Kidney epithelial cell (primary cell): ENCODE measurements at regions not wholly inside any gene's neighbourhood (a gene's known extent, or its start where the extent isn't known, plus 50 kb on each side); places are given as distances from the start of the nearest gene placed in this dataset.
A peak's percentile ranks its signal among the peaks of the same experiment; 100 is the strongest.

ENCODE experiments used
- DNase-seq: peaks from one replicate; pipeline ENCODE4 v3.0.0-alpha.2; 2010; ENCODE audit warnings: low read depth
- H3K27me3 ChIP-seq: 2 replicates; pipeline ENCODE4 v1.6.0; 2011; ENCODE audit warnings: low read length; ENCODE audit not compliant: control insufficient read depth, insufficient read depth
- H3K36me3 ChIP-seq: 2 replicates; pipeline ENCODE4 v1.5.1; 2011; ENCODE audit warnings: low read length; ENCODE audit not compliant: control insufficient read depth, insufficient read depth
- H3K4me3 ChIP-seq: 2 replicates; pipeline ENCODE4 v1.5.1; 2011; ENCODE audit warnings: low read depth, mild to moderate bottlenecking, control low read depth, low read length
- TF ChIP-seq, protein P1 (sequence below): IDR thresholded peaks from 2 replicates; pipeline ENCODE4 v1.5.1; 2011; ENCODE audit warnings: mild to moderate bottlenecking, moderate library complexity, low read length, control low read depth, inconsistent platforms; ENCODE audit not compliant: insufficient read depth, poor library complexity, severe bottlenecking

DNA sequence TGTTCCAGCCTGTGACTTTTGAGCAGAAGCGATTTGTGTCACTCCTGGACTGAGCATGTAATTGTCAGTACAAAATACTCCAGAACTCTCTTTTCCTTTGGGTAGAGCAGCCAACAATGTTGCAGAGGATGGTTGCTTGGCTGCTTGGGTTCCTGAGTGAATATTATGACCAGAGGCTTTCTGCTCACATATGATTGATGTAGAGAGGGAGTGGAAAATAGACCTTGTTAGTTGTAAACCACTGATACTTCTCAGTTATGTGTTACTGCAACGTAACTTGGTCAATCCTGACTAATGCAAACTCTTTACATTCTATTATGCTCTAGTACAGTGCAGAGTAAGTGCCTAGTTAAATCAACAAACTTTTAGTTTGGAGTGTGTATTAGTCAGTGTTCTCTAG lies 322.6 kb upstream of the KCNH8 start:
- no peak for DNase-seq
- TF ChIP-seq, protein P1, sequence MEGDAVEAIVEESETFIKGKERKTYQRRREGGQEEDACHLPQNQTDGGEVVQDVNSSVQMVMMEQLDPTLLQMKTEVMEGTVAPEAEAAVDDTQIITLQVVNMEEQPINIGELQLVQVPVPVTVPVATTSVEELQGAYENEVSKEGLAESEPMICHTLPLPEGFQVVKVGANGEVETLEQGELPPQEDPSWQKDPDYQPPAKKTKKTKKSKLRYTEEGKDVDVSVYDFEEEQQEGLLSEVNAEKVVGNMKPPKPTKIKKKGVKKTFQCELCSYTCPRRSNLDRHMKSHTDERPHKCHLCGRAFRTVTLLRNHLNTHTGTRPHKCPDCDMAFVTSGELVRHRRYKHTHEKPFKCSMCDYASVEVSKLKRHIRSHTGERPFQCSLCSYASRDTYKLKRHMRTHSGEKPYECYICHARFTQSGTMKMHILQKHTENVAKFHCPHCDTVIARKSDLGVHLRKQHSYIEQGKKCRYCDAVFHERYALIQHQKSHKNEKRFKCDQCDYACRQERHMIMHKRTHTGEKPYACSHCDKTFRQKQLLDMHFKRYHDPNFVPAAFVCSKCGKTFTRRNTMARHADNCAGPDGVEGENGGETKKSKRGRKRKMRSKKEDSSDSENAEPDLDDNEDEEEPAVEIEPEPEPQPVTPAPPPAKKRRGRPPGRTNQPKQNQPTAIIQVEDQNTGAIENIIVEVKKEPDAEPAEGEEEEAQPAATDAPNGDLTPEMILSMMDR, result no peak
- no peaks in the 10 kb centered on the region for H3K27me3 ChIP-seq
- H3K4me3 ChIP-seq, result no peak overlapping the region
- no peaks in the 10 kb centered on the region for H3K36me3 ChIP-seq

DNA sequence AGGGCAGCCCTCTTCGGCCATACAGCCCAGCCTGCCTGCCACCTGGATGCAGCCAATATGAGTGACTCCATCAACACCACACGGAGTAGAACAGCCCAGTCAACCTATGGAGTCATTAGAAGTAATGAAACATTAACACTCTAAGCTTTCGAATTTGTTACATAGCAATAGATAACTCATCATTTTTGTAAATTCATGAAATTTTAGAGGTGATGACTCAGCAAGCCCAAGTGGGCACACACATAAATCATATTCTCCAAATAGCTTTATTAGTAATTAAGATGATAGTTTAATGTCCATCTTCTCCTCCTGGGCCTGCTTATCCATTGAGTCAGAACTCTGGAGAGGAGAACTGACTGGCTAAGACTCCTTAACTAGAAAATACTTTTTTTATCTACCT lies 335.0 kb upstream of the KCNH8 start:
- no peak overlapping the region for H3K4me3 ChIP-seq
- TF ChIP-seq, protein P1, result no peak
- DNase-seq, result no peak
- H3K36me3 ChIP-seq, result no peaks in the 10 kb centered on the region
- H3K27me3 ChIP-seq, result no peaks in the 10 kb centered on the region

DNA sequence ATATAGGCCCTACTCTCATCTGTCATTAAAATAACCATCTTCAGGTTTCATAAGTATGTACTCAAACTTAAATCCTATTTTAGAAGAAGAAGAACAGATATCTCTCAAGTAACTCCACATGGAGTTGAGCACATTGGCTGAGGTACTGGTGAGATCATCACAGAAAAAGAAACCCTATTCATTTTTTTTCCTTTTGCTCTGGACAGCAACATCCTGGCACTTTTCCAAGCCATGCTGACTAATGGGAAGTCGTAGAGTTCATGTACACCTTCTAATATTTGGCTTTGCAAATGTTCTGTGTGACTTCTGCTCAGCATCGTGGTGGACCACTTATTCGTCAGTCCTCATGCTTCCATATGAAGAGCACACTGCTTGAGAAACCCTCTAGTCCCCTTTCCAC lies 336.0 kb upstream of the KCNH8 start:
- DNase-seq, result peak; percentile 10
- Histone ChIP-seq H3K36me3 (no peaks in the 10 kb centered on the region), H3K4me3 (no peak overlapping the region), H3K27me3 (no peaks in the 10 kb centered on the region)
- TF ChIP-seq, protein P1, result no peak

DNA sequence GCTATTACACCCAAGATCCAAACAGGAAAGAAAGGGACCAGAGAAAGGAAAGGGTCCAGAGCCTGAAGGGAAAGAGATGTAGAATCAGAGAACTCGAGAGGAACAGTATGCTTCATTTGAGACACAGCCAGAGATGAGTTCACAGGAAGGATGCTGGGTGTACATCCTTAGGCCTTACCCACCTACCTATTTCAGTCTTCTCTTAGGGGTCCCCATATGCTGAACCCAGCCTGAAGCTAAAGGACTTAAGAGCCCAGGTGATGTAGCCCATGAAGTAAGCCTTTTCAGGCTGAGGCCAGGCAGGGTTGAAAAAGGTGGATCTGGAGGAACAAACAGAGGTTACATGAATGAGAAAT lies 338.0 kb upstream of the KCNH8 start:
- DNase-seq, result no peak
- no peaks in the 10 kb centered on the region for H3K36me3 ChIP-seq
- H3K27me3 ChIP-seq, result no peaks in the 10 kb centered on the region
- TF ChIP-seq, protein P1, result no peak
- no peak overlapping the region for H3K4me3 ChIP-seq

DNA sequence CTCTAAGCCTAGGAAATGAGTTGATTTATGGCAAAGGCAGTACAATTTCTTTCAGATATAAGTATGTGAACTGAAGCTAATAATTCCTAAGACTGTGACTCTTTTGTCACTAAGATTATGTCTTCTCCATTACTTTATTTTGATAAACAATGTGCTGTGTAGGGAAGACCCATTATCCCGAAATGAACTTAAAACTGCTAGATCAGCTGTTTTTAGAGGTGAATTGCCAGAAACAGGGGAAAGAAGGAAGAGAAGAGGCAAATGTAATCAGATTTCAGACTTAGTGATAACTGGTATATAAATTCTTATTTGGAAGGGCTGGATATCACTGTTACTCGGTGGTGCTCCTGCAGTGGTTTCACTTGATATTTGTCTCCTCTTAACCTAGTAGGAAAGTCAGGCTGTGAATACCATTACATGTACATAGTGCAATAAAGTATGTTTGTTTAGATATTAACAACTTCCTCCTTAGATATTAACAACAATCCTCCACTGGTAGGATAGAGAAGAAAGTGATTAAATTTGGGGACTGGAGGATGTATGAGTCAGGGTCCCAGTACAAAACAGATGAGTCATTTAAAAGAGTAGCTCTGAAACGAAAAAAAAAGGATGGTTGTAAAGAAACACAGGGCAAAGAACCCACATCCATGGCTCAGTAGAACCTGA lies 338.5 kb upstream of the KCNH8 start:
- Histone ChIP-seq H3K36me3 (no peaks in the 10 kb centered on the region), H3K4me3 (no peak overlapping the region), H3K27me3 (no peaks in the 10 kb centered on the region)
- DNase-seq, result no peak
- TF ChIP-seq, protein P1, result no peak

DNA sequence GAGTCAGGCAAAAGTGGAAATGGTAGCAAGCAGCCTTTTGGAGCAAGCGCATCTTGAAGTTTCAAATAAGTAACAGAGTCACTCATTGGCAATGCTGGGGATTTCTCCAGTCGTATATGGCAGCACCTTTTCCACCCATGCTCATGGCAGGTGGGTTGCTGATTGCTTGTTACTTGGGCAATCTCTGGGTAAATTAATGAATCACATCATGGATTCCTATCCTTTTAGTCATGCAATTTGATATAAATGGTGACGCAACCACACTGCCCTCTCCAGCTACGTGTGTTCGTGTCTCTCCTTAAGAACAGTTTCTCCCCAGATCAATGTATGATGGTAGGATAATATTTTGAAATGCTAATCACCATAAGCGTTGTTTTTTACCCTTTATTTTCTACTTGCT lies 339.9 kb upstream of the KCNH8 start:
- H3K4me3 ChIP-seq, result no peak overlapping the region
- TF ChIP-seq, protein P1, result no peak

More for the DNA sequence above, 339.9 kb upstream of the KCNH8 start:
- H3K27me3 ChIP-seq, result no peaks in the 10 kb centered on the region
- no peak for DNase-seq
- H3K36me3 ChIP-seq, result no peaks in the 10 kb centered on the region
